GM23248 (cell line): ENCODE measurements at regions not wholly inside any gene's neighbourhood (a gene's known extent, or its start where the extent isn't known, plus 50 kb on each side); places are given as distances from the start of the nearest gene placed in this dataset.

Experiments
- DNase-seq: peaks from one replicate; pipeline ENCODE4 v3.0.0-alpha.2; 2015
- H2AFZ ChIP-seq: fragments of 200-600 bp; sonication (generic); 2 replicates; pipeline ENCODE4 v1.6.1; 2016; ENCODE audit warnings: antibody characterized with exemption
- H3F3A ChIP-seq: fragments of 200-600 bp; sonication (generic); 2 replicates; pipeline ENCODE4 v1.6.1; 2016; ENCODE audit warnings: mild to moderate bottlenecking, antibody characterized with exemption, mixed run types; ENCODE audit not compliant: insufficient read depth
- H3K27ac ChIP-seq: fragments of 200-600 bp; sonication (generic); 2 replicates; pipeline ENCODE4 v1.5.1; 2016; ENCODE audit warnings: mild to moderate bottlenecking
- H3K27me3 ChIP-seq: fragments of 200-600 bp; sonication (generic); replicated peaks from 2 replicates; pipeline ENCODE4 v1.6.1; 2016; ENCODE audit warnings: mild to moderate bottlenecking; ENCODE audit not compliant: insufficient read depth
- H3K36me3 ChIP-seq: fragments of 200-600 bp; sonication (generic); 2 replicates; pipeline ENCODE4 v1.6.1; 2016; ENCODE audit warnings: low read depth, mild to moderate bottlenecking
- H3K4me1 ChIP-seq: fragments of 200-600 bp; sonication (generic); 2 replicates; pipeline ENCODE4 v1.6.1; 2016; ENCODE audit warnings: mild to moderate bottlenecking; ENCODE audit not compliant: insufficient read depth
- H3K4me2 ChIP-seq: fragments of 200-600 bp; sonication (generic); one replicate; pipeline ENCODE4 v1.6.1; 2016; ENCODE audit warnings: mild to moderate bottlenecking; ENCODE audit not compliant: unreplicated experiment
- H3K4me3 ChIP-seq: fragments of 200-600 bp; sonication (generic); 2 replicates; pipeline ENCODE4 v1.5.1; 2016; ENCODE audit warnings: mild to moderate bottlenecking
- H3K79me2 ChIP-seq: fragments of 200-600 bp; sonication (generic); 2 replicates; pipeline ENCODE4 v1.6.1; 2016; ENCODE audit warnings: mild to moderate bottlenecking; ENCODE audit not compliant: insufficient read depth
- H3K9ac ChIP-seq: fragments of 200-600 bp; sonication (generic); 2 replicates; pipeline ENCODE4 v1.6.1; 2016; ENCODE audit warnings: mild to moderate bottlenecking
- H3K9me2 ChIP-seq: fragments of 200-600 bp; sonication (generic); 2 replicates; pipeline ENCODE4 v1.6.1; 2016; ENCODE audit warnings: mixed run types, mild to moderate bottlenecking, moderate library complexity; ENCODE audit not compliant: insufficient read depth
- H3K9me3 ChIP-seq: fragments of 200-600 bp; sonication (generic); one replicate; pipeline ENCODE4 v1.6.1; 2017; ENCODE audit warnings: low read depth
- H4K20me1 ChIP-seq: fragments of 200-600 bp; sonication (generic); 2 replicates; pipeline ENCODE4 v1.6.0; 2016; ENCODE audit not compliant: insufficient read depth
- EZH2 ChIP-seq: fragments of 200-600 bp; sonication (generic); IDR thresholded peaks from 2 replicates; pipeline ENCODE4 v1.6.1; 2018; ENCODE audit warnings: antibody characterized with exemption, mild to moderate bottlenecking; ENCODE audit not compliant: insufficient read depth, poor library complexity, severe bottlenecking
- EZH2phosphoT487 ChIP-seq: fragments of 200-600 bp; sonication (generic); IDR thresholded peaks from 2 replicates; pipeline ENCODE4 v1.6.1; 2018; ENCODE audit warnings: antibody characterized with exemption, moderate library complexity, mild to moderate bottlenecking, low read depth; ENCODE audit not compliant: insufficient read depth
- WGBS, 2 experiments: methylation state at CpG; one replicate each; pipeline ENCODE4 v1.1.6; 2015 to 2017; ENCODE audit warnings: low lambda C conversion rate in 2 of 2, low coverage in 1 of 2; ENCODE audit errors: missing lambda C conversion rate in 2 of 2; 5-methylcytosine and 5-hydroxymethylcytosine counted together
- in situ Hi-C: fragments of 300-500 bp; cut with MboI; formaldehyde crosslinking; loops from 2 replicates; pipeline ENCODE4 v1.15.0; 2020

DNA sequence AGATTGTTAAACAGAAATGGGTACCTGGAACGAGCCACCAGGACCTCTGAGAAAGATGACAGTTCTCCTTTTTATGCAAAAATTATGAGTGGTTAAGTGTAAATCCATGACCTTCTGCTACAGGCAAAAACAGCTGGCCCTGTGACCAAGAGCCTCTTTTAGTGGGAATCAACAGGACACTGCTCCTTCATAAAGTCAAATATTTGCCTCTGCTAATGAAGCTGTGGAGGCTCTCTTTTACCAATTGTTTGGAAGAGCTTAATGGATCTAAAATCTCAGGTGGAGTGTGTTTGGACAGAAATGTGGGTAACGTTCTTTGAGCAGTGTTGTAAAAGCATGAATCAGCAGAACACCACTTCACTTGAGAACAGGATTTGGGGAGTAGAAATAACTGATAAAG is 117.5 kb upstream of the PCSK2 start:
- TF ChIP-seq EZH2: no peak
- no peak for TF ChIP-seq EZH2phosphoT487
- no peaks in the 10 kb centered on the region for H3K79me2 ChIP-seq
- H3K4me2 ChIP-seq: no peak overlapping the region
- in situ Hi-C loops: no loop called here
- H4K20me1 ChIP-seq: no peaks in the 10 kb centered on the region
- no peaks in the 10 kb centered on the region for H3K27me3 ChIP-seq
- H3K9ac ChIP-seq: no peak overlapping the region
- H3K27ac ChIP-seq: no peak overlapping the region
- DNase-seq: no peak
- H3K4me1 ChIP-seq: no peaks in the 10 kb centered on the region
- WGBS, 2 experiments: 3 to 9% methylated on average over 2 of the region's 2 CpGs
- no peak overlapping the region for H3K4me3 ChIP-seq
- H3K9me2 ChIP-seq: no peaks in the 10 kb centered on the region
- H2AFZ ChIP-seq: no peak overlapping the region
- H3F3A ChIP-seq: no peaks in the 10 kb centered on the region
- no peaks in the 10 kb centered on the region for H3K36me3 ChIP-seq
- no peaks in the 10 kb centered on the region for H3K9me3 ChIP-seq

GRCh38 chr20:17128206-17128605 is 98.6 kb upstream of the PCSK2 start:
- H3K4me3 ChIP-seq: no peak overlapping the region
- H3K79me2 ChIP-seq: no peaks in the 10 kb centered on the region
- H3K4me2 ChIP-seq: no peak overlapping the region
- no peaks in the 10 kb centered on the region for H3F3A ChIP-seq
- H3K36me3 ChIP-seq: no peaks in the 10 kb centered on the region
- in situ Hi-C loops: no loop called here
- no peak for TF ChIP-seq EZH2
- no peak for TF ChIP-seq EZH2phosphoT487
- no peak for DNase-seq
- no peaks in the 10 kb centered on the region for H3K9me3 ChIP-seq
- no peaks in the 10 kb centered on the region for H3K27me3 ChIP-seq
- no peaks in the 10 kb centered on the region for H3K4me1 ChIP-seq
- no peak overlapping the region for H2AFZ ChIP-seq
- 0 to 3% methylated on average over 1 of the region's 1 CpG for WGBS, 2 experiments
- no peaks in the 10 kb centered on the region for H4K20me1 ChIP-seq
- no peaks in the 10 kb centered on the region for H3K9me2 ChIP-seq
- H3K27ac ChIP-seq: no peak overlapping the region
- no peak overlapping the region for H3K9ac ChIP-seq

GRCh38 chr20:17129089-17129488 is 97.8 kb upstream of the PCSK2 start:
- Histone ChIP-seq H3K4me2 (no peak overlapping the region), H3K9me2 (no peaks in the 10 kb centered on the region), H3K9ac (no peak overlapping the region), H3K4me3 (no peak overlapping the region), H4K20me1 (no peaks in the 10 kb centered on the region), H3K9me3 (no peaks in the 10 kb centered on the region), H3K27ac (no peak overlapping the region), H3K79me2 (no peaks in the 10 kb centered on the region), H3K36me3 (no peaks in the 10 kb centered on the region), H2AFZ (no peak overlapping the region), H3K4me1 (no peaks in the 10 kb centered on the region), H3K27me3 (no peaks in the 10 kb centered on the region), H3F3A (no peaks in the 10 kb centered on the region)
- 22 to 34% methylated on average over 5 of the region's 5 CpGs for WGBS, 2 experiments
- no peak for DNase-seq
- in situ Hi-C loops: no loop called here
- TF ChIP-seq EZH2phosphoT487: no peak
- TF ChIP-seq EZH2: no peak

DNA sequence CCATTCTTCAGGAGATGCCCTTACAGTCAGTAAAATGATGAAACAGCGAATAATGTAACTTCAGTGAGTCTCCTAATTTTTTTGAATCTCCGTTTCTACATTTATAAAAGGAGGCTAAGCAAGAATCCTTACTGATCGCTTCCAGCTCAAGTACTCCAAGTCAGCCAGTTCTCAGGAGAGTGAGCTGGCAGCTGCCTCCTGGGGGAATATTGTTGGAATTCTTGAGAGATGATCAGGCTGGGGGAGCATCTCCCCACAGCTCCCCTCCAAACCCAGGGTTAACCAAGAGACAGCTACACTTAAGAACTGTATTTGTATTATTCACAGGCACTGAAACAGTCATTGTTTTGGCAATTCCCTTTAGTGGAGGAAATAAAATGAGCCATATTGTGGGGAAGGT is 89.1 kb upstream of the PCSK2 start:
- no peak overlapping the region for H3K4me2 ChIP-seq
- H2AFZ ChIP-seq: no peak overlapping the region
- H3F3A ChIP-seq: no peaks in the 10 kb centered on the region
- H3K9me3 ChIP-seq: no peaks in the 10 kb centered on the region
- WGBS, 2 experiments: 24 to 31% methylated on average over 3 of the region's 3 CpGs
- no peaks in the 10 kb centered on the region for H3K36me3 ChIP-seq
- no peak overlapping the region for H3K27ac ChIP-seq
- H4K20me1 ChIP-seq: no peaks in the 10 kb centered on the region
- H3K9me2 ChIP-seq: no peaks in the 10 kb centered on the region
- no peak for DNase-seq
- in situ Hi-C loops: no loop called here
- no peaks in the 10 kb centered on the region for H3K79me2 ChIP-seq
- no peak for TF ChIP-seq EZH2phosphoT487
- no peak for TF ChIP-seq EZH2
- no peaks in the 10 kb centered on the region for H3K27me3 ChIP-seq
- H3K9ac ChIP-seq: no peak overlapping the region
- H3K4me1 ChIP-seq: no peaks in the 10 kb centered on the region
- no peak overlapping the region for H3K4me3 ChIP-seq

DNA sequence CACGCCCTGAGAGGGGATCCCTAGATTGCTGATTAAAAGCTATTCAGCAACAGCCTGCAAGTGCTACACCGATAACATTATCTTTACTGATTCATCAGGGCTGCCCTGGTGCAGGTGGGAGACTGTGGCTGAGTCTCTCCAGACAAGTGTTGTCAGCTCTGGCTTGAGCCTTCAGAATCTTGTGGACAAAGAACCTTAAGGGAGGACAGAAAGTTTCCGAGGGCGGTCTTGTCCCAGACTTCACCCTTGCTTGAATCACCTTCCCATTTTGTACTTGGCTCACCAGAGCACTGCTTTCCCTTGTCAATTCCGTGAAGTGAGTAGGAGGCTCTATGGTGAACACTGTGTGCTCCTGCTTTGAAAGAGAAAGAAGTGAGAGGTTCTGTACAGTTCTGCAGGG is 88.6 kb upstream of the PCSK2 start:
- in situ Hi-C loops: no loop called here
- 24 to 29% methylated on average over 5 of the region's 5 CpGs for WGBS, 2 experiments
- H3K36me3 ChIP-seq: no peaks in the 10 kb centered on the region

More for the DNA sequence above, 88.6 kb upstream of the PCSK2 start:
- no peak for TF ChIP-seq EZH2phosphoT487
- no peak for TF ChIP-seq EZH2
- Histone ChIP-seq H3K79me2 (no peaks in the 10 kb centered on the region), H4K20me1 (no peaks in the 10 kb centered on the region), H3K4me3 (no peak overlapping the region), H2AFZ (no peak overlapping the region), H3K4me1 (no peaks in the 10 kb centered on the region), H3K9me3 (no peaks in the 10 kb centered on the region), H3K9me2 (no peaks in the 10 kb centered on the region), H3K4me2 (no peak overlapping the region), H3K9ac (no peak overlapping the region), H3K27me3 (no peaks in the 10 kb centered on the region), H3K27ac (no peak overlapping the region), H3F3A (no peaks in the 10 kb centered on the region)
- no peak for DNase-seq
